HG03045 (cell line): ENCODE measurements at regions not wholly inside any gene's neighbourhood (a gene's known extent, or its start where the extent isn't known, plus 50 kb on each side); places are given as distances from the start of the nearest gene placed in this dataset.
"Not testable (repeated sequence)": the region's sequence is repeated elsewhere in the genome, so short reads cannot be mapped to it uniquely, and the experiment has no call there.

ENCODE experiments used
- ATAC-seq: cut with Tn5 transposase; IDR thresholded peaks from one replicate; pipeline ENCODE4 v1.9.1; 2021; ENCODE audit warnings: mild to moderate bottlenecking, moderate library complexity; ENCODE audit not compliant: unreplicated experiment

DNA sequence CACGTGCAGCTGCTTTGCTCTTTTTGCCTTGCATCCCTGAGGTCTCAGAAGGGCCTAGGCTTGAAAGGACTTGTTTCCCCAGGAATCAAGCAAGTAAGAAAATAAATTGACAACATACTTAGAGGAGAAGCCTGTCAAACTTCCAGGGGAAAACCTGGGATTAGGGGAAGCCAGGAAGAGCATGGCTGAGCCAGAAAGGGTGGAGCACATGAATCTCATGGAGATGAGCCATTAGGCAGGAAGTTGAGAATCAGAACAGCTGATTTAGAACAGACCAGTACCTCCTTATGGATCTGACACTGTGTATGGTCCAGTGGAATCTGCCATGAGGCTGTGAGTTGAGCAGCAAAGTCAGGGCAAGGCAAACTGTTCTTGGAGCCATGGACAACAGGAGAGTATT, 511.0 kb downstream of the RPIA start:
- ATAC-seq, result not testable (repeated sequence)

DNA sequence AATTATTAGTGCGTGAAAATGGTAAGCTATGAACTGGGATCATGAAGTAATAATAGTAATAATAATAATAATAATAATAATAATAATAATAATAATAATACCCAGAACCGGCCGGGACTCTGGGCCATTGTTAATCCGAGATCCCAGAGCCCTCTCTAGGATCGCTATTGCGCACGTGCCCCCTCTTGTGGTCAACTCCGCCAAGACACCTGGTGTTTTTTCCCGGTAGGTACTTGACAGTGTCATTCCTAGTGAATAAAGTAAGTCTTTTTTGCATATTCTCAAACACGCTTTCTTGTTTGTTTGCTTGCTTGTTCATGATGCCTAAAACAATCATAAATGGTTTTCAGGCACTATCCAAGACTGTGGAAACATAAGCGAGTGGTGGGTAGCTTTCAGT, 513.7 kb downstream of the RPIA start:
- not testable (repeated sequence) for ATAC-seq

DNA sequence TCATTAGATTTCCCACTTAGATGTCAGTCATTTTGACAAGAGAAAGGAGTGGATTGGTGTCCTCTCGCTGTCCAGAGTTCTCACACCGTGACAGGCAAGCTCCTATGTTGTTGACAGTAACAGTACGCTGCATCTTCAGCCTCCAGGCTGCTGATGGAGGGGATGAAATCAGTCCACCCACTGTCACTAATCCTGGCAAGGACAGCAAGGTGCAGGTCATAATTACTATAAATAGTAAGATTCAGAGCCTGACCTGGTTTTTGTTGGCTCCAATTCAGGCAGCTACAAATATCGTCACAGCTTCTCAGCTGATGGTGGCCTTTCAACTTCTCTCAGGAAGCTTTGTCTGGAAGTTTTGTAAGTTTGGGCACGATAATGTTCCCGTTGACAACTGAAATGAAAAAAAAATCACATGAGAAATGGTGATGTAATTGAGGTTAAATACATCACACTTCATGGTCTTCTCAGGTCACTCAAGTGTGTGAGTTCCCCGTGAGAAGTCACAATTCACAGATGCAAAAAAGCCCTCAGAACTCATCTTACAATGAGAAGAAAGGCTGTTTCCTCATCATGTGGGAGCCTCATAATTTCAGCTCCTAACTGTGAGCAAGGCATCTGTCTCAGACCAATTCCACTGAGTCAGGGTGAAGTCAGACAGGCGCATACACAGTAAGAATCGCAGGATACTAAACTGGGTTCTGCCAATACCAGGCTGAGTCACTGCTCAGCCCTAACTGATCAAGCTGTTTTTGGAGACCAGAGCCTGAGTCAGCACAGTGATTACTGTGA, 516.9 kb downstream of the RPIA start:
- not testable (repeated sequence) for ATAC-seq

DNA sequence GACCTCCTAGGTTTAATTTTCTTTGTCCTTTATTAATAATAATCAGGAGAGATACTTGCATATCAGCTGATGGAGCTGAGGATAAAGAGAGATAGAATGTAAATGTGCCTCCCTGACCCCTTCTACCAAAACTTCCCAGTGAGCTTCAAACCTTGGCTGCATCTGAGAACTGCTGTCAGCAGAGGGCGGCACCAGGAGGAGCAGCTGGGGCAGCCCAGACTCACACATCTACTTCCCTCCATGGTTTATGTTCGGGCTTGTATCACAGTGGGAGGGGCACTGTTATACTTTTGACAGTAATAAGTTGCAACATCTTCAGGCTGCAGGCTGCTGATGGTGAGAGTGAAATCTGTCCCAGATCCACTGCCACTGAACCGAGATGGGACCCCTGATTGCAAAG, 521.7 kb downstream of the RPIA start:
- not testable (repeated sequence) for ATAC-seq

DNA sequence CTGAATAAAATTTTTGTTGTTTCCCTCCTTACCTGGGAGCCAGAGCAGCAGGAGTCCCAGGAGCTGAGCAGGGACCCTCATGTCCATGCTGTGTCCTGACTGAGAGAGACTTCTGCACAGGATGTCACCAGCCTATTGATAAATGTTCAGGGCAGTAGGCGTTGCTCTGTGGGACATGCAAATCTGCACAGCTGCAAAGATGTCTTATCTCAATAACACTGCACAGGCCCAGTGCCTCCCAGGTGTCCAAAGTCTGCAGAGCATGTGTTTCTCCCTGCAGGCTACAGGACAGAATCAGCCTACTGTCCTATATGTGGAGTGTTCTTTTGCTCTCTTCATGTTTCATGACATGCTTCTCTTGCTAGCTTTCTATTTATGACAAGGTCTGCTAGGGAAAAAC, 522.3 kb downstream of the RPIA start:
- not testable (repeated sequence) for ATAC-seq

DNA sequence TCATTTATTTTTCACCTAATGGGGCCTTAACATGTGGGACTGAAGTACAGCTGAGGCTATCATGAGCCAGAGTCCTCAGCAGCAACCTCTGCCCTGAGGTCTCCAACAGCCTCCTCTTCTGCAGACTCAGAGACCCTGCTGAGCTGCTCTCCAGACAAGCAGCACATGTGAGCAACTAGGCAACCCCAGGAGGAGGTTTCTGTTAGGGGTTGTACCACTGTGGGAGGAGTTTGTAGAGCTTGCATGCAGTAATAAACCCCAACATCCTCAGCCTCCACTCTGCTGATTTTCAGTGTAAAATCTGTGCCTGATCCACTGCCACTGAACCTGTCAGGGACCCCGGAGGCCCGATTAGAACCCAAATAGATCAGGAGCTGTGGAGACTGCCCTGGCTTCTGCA, 530.0 kb downstream of the RPIA start:
- not testable (repeated sequence) for ATAC-seq

DNA sequence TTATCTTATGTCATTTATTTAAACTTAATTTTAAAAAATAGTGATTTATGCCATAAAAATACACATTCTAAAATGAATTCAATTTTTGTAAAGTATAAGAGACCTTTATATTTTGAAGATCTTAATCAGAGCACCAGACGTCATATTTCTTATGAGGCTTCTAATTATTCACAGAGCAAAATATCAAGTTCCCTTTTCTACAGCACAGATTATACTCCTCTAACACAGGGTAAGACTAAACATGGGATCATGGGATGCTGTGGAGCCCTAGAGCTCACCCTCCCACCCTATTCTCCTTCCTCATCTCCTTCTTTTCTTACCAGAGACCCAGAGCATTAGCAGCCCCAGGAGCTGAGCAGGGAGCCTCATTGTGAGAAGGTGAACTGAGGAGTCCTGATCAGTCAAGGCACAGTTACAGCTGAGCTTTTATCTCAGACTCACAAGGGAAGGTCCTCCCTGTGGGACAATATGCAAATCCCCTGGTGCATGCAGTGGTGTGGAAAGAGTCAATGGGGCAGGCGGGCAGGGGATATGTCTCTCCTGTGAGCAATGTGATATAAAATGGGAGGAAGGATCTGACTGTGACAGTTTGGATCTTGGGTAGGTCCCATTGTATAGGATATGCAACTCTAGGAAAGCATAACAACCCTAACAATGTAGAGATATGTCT, 530.7 kb downstream of the RPIA start:
- ATAC-seq, result not testable (repeated sequence)

DNA sequence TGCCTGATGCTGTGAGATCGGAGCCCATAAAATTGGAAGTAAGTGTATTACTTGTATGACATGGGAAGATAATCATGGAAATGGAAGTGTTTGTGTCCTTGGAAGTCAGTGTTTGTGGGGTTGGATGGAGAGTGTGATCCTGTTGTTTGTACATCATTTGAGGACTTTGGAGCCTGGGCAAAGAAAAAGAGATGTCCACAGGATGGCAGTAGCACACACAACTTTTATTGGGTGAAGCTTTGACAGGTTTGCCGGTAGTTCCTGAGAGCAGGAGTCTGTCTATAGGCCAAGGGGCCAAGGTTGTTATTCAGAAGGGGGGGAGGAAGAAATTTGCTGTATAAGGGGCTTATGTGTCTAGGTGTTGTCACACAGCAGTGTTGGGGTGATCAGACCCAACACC, 533.3 kb downstream of the RPIA start:
- ATAC-seq, result not testable (repeated sequence)

DNA sequence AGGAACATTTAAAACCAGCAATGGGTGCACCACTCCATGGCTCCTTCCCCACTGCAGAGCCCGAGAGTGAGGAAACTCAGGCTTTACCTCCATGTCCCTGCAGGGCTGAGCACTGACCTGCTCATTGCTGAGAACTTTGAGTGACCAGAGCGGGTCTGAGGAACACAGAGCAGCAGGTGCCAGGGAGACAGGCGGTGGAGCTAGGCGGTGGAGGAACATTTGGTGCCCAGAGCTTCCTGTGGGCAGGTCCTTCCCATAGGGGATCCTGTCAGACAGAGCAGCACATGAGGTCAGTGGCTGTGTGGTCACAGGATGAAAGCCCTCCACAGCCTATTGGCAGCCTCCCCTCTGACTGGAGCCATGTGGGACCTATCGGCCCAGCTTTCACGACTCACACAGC, 538.5 kb downstream of the RPIA start:
- not testable (repeated sequence) for ATAC-seq

DNA sequence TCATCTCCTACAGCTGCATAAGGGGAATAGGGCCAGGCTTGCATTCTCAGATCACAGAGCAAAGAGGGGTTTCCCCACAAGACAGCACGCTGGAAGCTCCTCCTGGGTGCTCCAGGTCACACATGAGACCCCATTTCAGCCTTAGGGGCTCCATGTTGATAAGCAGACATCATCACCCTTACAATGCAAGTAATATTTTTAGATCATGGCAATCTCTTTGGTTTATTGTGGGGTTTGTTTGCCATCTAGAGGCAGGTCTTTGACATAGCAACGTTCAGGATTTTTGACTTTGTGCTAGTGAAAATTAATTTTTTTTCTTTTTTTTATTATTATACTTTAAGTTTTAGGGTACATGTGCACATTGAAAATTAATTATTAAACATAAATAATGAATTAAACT, 539.8 kb downstream of the RPIA start:
- not testable (repeated sequence) for ATAC-seq

DNA sequence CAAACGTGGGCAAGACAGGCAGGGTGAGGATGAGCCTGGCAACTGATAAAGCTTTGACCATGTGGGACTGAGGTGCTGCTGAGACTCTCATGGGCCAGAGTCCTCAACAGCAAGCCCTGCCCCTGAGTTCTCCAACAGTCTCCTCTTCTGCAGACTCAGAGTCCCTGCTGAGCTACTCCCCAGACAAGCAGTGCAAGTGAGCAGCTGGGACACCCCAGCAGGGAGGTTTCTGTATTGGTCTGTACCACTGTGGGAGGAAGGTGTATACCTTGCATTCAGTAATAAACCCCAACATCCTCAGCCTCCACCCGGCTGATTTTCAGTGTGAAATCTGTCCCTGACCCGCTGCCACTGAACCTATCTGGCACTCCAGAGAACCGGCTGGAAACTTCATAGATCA, 542.5 kb downstream of the RPIA start:
- ATAC-seq, result not testable (repeated sequence)

DNA sequence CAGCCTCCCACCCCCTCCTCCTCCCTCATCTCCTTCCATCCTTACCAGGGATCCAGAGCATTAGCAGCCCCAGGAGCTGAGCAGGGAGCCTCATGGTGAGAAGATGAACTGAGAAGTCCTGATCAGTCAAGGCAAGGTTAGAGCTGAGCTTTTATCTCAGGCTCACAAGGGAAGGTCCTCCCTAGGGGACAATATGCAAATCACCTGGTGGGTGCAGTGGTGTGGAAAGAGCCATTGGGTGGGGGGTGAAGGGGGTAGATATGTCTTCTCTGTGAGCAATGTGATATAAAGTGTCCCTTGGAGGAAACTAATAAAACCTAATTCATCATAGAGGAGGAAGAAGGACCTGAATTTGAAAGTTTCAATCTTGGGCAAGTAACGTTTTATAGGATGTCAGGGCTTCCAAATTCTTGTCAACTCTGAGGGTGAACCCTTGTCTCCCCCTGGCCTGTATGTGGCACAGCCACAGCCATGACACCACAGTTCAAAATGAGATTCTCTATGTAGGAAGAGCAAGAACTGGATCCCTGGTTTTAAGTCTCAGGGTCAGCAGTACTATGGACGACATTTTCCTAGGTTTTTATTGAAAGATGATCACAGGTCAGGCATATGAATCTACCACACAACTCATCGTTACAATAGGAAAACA, 543.5 kb downstream of the RPIA start:
- ATAC-seq, result not testable (repeated sequence)

DNA sequence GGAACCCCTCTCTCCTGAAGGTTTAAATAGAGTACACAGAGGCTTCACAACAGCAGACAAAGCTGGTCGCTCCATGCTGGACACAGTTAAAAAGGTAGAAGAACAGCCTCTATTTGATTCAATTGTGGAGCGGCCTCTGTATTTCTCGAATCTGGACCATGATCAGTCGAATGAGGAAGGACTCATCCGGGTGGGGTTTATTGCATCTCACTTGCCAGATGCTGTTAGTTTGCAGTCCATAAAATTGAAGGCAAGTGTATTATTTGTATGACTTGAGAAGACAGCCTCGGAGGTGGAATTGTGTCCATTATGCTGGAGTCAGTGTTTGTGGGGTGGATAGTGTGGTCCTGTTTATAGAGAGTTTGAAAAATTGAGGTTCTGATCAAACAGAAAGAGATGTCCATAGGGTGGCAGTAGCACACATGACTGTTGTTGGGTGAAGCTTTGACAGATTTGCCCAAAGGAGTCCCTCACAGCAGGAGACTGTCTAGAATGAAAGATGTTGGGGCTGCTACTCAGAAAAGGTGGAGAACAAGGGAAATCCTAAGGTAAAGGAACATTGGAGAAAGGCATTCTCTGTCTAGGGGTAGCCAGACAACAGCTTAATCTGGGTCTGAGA, 545.5 kb downstream of the RPIA start:
- not testable (repeated sequence) for ATAC-seq

DNA sequence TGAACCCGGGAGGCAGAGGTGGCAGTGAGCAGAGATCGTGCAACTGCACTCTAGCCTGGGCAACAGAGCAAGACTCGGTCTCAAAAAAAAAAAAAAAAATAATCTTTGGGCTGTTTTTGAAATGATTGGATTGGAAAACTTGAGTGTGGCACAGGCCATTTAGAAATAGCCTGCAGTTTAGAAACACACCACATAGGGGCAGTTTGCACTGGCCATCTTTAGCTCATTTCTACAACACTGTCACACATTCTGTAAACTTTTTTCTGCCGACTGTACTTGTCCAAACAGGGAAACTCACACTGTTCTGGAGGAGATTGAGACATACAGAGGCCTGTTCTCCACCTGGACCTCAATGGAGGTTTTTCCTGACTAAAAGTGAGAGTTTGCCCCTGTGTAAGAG, 546.3 kb downstream of the RPIA start:
- not testable (repeated sequence) for ATAC-seq

DNA sequence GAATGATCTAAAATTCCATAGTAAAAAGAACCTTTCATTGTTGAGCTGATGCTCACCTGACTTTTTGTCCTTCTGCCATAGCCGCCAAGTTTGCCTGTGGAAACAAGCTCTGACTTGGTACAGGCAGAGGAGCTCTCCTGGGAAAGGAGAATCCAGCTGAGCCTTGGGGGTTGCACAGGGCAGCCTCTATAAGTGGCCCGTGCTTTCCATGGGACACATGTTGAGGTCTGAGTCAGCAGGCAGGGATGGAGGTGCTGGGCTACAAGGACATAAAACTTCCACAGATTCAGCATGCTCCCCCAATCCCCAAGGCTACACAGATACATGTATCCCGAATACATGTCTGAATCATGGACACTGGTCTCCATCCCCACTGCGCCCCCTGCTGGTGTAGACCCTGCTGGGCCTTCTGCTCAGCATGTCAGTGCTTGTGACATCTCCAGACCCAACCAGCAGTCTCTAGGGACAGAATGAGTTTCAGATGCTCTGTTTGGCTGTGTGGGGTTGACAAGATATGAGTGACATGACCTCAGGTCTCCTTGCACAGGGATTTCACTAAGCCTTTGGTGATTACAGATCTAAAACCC, 551.7 kb downstream of the RPIA start:
- ATAC-seq, result not testable (repeated sequence)

DNA sequence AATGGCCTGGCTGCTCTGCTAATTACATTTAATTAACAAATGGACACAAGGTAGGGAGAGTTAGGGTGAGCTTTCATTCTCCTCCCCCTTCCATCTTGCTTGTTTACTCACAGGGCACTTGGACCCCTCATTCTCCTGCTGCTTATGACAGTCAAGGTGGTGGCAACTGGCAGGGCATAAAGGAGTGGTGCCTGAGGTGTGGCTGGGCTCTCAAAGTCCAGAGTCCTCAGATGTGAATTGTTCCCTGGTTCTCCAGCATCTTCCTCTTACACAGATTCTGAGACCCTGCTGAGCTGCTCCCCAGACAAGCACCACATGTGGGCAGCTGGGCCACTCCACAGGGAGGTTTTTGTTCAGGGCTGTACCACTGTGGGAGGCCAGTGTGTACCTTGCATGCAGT, 552.9 kb downstream of the RPIA start:
- ATAC-seq, result not testable (repeated sequence)

DNA sequence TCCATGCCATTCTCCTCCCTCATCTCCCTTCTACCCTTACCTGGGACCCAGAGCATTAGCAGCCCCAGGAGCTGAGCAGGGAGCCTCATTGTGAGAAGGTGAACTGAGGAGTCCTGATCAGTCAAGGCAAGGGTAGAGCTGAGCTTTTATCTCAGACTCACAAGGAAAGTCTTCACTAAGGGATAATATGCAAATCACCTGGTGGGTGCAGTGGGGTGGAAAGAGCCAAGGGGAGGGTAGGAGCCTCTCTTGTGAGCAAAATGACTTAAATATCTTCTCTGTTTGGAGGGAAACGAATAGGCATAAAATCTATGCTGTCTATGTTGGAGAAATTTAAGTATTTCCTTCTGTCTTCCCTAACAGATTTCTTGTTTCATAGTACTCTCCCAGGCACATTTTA, 554.0 kb downstream of the RPIA start:
- not testable (repeated sequence) for ATAC-seq

DNA sequence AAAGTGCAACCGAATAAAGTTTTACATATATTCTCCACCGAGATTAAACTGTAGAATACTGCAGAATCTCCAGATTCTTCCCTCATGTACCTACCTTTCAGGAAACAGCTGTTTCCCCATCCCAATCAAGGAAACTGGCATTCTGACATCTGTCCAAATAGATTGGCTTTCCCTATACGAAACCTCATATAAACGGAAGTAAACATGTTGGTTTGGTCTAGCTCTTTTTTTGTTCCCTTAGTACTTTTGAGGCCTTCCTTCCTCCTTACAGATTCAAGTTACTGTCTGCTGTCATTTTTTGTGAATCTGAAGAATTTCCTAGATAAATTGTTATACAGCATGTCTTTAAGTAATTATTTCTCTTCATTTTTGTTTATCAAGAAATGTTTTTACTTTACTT, 554.6 kb downstream of the RPIA start:
- ATAC-seq, result not testable (repeated sequence)

DNA sequence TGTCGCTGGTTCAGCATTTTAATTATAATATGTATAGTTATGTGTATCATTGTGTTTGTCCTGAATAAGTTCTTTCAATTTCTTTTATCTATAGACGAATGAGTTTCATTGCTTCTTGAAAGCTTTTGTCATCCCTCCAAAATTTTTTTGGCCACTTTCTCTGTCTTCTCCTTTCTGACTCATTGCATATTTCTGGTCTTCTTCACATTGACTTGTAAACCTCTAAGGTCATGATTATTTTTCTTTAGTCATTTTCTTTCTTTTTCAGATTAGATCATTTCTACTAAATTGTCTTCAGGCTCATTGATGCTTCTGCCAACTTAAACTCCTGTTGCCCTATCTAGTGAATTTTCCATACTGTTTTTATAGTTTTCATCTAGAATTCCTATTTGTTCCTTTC, 555.1 kb downstream of the RPIA start:
- not testable (repeated sequence) for ATAC-seq

DNA sequence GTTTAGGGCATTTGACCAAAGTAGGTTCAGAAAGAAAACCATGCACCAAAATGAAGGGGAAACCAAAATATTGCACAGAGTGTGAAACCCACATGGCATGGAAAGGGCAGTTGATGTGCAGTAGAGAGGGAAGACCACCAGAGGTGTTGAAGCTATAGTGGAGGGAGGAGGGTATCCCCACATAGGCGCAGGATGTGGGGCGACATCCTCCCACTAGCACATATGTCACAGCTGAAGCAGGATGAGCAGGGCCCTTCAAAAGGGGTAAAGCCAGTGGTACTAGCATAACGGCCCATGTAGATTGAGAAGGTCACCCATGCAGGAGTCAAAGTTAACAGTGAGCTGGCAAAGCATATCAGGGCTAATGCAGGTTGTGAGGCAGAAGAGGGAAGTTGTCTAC, 563.5 kb downstream of the RPIA start:
- ATAC-seq, result not testable (repeated sequence)

DNA sequence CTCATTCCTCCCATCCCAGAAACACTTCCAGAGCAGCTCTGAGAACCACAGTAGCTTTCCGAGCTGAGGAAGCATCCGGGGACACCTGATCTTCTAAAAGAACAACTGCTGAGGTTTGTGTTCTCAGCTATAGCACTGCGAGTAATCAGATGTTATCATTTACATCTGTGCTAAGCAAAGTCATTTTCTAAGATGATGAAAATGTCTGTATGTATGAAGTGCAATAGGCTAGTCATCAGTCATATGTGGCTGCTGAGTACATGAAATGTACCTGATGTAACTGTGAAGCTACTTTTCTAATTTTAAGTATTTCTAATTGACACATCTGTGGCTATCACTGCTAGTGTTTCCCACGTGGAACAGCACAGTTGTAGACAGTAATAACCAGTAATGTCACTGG, 582.0 kb downstream of the RPIA start:
- not testable (repeated sequence) for ATAC-seq
